ENCODE measurements at regions not wholly inside any gene's neighbourhood (a gene's known extent, or its start where the extent isn't known, plus 50 kb on each side); places are given as distances from the start of the nearest gene placed in this dataset.
"Not testable (repeated sequence)": the region's sequence is repeated elsewhere in the genome, so short reads cannot be mapped to it uniquely, and the experiment has no call there.

GRCh38 chr1:245025525-245025924, 129.3 kb upstream of the KIF26B start:
- DNase-seq (ENCODE audit: low read depth): no peak

DNA sequence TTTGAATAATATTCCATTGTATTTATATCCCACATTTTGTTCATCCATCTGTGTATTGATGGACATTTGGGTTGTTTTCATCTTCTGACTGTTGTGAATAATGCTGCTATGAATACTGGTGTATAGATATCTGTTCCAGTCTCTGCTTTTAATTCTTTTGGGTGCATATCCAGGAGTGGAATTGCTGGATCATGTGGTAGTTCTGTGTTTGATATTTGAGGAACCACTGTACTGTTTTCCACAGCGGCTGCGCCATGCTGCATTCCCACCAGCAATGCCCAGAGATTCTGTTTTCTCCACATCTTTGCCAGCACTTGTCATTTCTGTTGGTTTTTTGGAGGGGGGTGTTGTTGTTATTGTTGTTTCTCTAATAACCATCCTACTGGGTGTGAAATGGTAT, 131.6 kb upstream of the KIF26B start:
- DNase-seq (ENCODE audit: low read depth): no peak

DNA sequence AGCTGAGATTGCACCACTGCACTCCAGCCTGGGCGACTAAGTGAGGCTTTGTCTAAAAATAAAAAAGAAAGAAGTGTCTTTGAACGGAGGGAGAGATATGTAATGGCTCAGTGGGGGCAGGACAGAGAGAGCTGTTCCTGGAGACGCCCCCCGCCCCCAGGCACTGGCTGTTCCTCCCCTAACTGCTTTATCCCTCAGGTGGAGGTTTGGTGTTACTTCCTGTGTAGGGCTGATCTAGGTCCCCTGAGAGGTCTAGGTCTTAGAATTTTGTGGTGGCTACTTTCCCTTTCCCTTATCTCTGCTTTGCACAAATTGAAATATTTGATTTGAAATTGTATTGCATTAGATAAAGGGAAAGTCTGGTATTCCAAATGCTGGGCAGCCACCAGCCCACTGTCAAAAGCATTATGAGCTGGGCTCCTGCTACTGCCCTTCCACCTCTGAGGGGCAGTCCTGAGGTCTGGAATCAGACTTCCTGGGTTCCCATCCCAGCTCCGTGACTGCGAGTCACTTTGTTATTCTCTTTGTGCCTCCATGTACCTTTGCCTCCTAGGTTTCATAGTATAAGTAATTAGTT, 134.8 kb upstream of the KIF26B start:
- DNase-seq (ENCODE audit: low read depth): no peak

- DNase-seq (ENCODE audit: low read depth): no peak
These were observed 138.1 kb upstream of the KIF26B start for GRCh38 chr1:245016700-245017099.

- DNase-seq (ENCODE audit: low read depth): no peak
These were observed 139.8 kb upstream of the KIF26B start for GRCh38 chr1:245015031-245015430.

- DNase-seq (ENCODE audit: low read depth): no peak
These were observed 140.3 kb upstream of the KIF26B start for GRCh38 chr1:245014247-245015029.

DNA sequence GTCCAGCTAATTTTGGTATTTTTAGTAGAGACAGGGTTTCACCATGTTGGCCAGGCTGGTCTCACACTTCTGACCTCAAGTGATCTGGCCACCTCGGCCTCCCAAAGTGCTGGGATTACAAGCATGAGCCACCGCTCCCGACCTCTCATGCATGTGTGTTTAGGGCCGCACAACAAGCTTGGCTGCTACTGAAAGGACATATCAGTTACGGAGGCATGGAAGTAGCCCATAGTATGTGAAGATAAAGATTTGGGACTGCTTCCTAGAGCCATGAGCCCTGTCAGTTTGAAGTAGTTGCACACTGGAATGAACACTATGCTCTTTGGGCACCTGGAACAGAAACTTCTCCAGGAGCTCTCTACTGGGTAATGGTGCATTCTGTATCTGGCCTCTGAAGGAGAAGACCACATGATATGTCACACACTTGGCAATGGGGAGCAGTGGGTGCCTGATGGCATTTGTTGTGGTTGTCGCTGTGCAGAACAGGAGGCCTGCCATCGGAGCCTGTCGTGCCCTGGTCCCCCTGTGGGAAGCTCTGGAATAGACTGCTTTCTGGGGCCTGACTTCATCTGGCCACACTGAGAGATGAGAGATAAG, 144.7 kb upstream of the KIF26B start:
- DNase-seq (ENCODE audit: low read depth): no peak

GRCh38 chr1:245008761-245009160, 144.4 kb upstream of the HNRNPU start:
- DNase-seq (ENCODE audit: low read depth): no peak

DNA sequence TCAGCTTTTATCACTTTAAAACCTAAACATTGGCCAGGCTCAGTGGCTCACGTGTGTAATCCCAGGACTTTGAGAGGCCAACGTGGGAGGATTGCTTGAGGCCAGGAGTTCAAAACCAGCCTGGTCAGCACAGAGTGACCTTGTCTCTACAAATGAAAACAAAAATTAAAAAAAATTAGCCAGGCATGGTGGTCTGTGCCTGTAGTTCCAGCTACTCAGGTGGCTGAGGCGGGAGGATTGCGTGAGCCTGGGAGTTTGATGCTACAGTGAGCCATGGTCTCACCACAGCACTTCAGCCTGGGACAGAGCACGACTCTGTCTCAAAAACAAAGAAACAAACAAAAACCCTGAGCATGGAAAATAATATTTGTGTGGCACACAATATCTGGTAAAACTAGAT, 143.5 kb upstream of the HNRNPU start:
- no peak for DNase-seq (ENCODE audit: low read depth)

DNA sequence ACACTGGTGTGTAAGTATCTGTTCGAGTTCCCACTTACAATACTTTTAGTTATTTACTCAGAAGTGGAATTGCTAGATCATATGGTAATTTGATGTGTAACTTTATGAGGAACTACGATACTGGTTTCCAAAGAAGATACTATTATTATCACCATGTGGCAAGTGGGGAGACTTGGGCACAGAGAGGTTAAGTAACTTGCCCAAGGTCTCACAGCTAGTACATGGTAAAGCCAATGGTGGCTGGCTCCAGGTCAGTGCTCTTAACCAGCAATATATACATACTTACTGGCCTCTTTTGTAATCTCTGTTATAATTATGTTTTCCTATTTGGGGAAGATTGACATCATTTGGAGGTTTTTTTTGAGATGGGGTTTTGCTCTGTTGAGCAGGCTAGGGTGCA, 138.9 kb upstream of the HNRNPU start:
- DNase-seq (ENCODE audit: low read depth): no peak

GRCh38 chr1:245001252-245001651, 136.9 kb upstream of the HNRNPU start:
- DNase-seq (ENCODE audit: low read depth): no peak

DNA sequence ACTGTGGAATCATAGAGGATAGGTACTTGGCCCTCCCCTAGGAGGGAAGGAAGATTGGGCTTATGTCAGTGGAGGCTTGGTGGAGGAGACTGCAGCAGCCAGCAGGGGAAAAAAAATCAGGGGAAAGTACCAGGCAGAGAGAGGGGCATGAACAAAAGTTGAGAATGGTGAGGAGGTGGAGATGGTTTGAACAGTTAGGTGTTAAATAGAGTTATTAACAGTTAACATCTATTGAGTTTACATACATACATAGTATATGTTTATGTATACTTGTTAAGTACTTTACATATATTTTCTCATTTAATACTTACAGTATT, 136.5 kb upstream of the HNRNPU start:
- DNase-seq (ENCODE audit: low read depth): no peak

DNA sequence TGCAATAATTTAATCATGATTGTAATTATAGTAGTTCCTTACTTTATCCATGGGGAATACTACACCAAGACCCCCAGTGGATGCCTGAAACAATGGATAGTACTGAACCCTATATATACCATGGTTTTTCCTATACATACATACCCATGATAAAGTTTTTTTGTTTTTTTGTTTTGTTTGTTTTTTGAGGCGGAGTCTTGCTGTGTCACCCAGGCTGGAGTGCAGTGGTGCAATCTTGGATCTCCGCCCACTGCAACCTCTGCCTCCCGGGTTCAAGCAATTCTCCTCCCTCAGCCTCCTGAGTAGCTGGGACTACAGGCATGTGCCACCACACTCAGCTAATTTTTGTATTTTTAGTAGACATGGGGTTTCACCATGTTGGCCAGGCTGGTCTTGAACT, 135.3 kb upstream of the HNRNPU start:
- not testable (repeated sequence) for DNase-seq (ENCODE audit: low read depth)

DNA sequence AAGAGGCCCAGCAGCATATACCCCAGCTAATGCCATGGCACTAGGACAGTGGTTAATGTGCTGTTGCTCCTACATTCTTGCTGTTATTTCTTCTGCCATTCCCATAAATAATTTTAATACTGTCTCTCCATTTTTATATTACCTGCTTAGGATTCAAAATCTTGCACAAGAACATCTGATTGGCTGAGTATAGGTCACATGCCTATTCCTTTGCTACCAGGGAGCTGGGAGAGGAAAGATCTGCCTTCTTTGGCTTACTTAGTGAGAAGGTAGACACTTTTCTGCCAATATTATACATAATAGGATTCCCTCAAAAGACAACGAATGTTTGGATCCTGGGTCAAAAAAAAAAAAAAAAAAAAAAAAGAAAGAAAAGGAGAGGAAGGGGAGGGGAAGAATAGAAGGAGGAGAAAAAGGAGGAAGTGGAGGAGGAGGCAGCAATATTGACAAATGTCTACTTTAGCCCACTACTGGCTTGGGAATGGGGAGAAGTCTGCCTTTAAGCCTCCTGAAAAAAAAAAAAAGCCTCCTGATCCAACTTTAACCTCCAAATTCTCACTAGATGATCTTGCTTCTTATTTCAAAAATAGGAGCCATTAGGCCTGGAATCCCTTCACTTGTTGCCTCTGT, 134.5 kb upstream of the HNRNPU start:
- DNase-seq (ENCODE audit: low read depth): no peak

GRCh38 chr1:244995602-244996400, 131.5 kb upstream of the HNRNPU start:
- DNase-seq (ENCODE audit: low read depth): no peak

- no peak for DNase-seq (ENCODE audit: low read depth)
These were observed 128.5 kb upstream of the HNRNPU start for GRCh38 chr1:244992833-244993232.

GRCh38 chr1:244989813-244990212, 125.5 kb upstream of the HNRNPU start:
- no peak for DNase-seq (ENCODE audit: low read depth)

- no peak for DNase-seq (ENCODE audit: low read depth)
These were observed 124.2 kb upstream of the HNRNPU start for GRCh38 chr1:244988521-244988920.

- no peak for DNase-seq (ENCODE audit: low read depth)
These were observed 116.3 kb upstream of the HNRNPU start for GRCh38 chr1:244980605-244981004.

DNA sequence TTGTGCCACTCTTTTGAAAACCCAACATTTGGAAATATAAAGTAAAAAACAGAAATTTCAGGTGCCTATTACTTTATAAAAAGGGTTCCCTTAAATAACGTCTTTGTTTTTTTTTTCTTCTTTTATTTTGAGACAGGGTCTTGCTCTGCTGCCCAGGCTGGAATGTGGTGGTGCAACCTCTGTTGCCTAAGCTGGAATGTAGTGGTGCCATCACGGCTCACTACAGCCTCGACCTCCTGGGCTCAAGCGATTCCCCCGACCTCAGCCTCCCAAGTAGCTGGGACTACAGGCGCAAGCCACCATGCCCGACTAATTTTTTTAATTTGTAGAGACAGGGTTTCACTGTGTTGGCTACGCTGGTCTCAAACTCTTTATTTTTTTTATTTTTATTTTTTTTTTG, 110.2 kb upstream of the HNRNPU start:
- no peak for DNase-seq (ENCODE audit: low read depth)

- no peak for DNase-seq (ENCODE audit: low read depth)
These were observed 109.8 kb upstream of the HNRNPU start for GRCh38 chr1:244974106-244974505.

GRCh38 chr1:244971552-244972216, 107.3 kb upstream of the HNRNPU start:
- DNase-seq (ENCODE audit: low read depth): no peak
